ENCODE measurements at regions not wholly inside any gene's neighbourhood (a gene's known extent, or its start where the extent isn't known, plus 50 kb on each side); places are given as distances from the start of the nearest gene placed in this dataset.

- TF ChIP-seq CTCF (IDR thresholded peaks at IDR 0.05; ENCODE audit: low read length, missing control alignments): no peak
- no peak for DNase-seq (ENCODE audit: low read depth)
- H3K4me3 ChIP-seq (replicated peaks; ENCODE audit: low read depth, low read length): no peak overlapping the region
Measured at GRCh38 chr7:42315103-42315502, 78.1 kb upstream of the GLI3 start.

GRCh38 chr7:42314696-42315095, 77.7 kb upstream of the GLI3 start:
- no peak for TF ChIP-seq CTCF (IDR thresholded peaks at IDR 0.05; ENCODE audit: low read length, missing control alignments)
- peak; percentile 9 for DNase-seq (ENCODE audit: low read depth)
- no peak overlapping the region for H3K4me3 ChIP-seq (replicated peaks; ENCODE audit: low read depth, low read length)

- no peak for DNase-seq (ENCODE audit: low read depth)
Measured at GRCh38 chr7:42311195-42311594, 74.2 kb upstream of the GLI3 start.

GRCh38 chr7:42292991-42293521, 56.0 kb upstream of the GLI3 start:
- no peak for TF ChIP-seq CTCF (IDR thresholded peaks at IDR 0.05; ENCODE audit: low read length, missing control alignments)
- no peak for DNase-seq (ENCODE audit: low read depth)
- H3K4me3 ChIP-seq (replicated peaks; ENCODE audit: low read depth, low read length): no peak overlapping the region

More at GRCh38 chr7:42311195-42311594, 74.2 kb upstream of the GLI3 start:
- H3K4me3 ChIP-seq (replicated peaks; ENCODE audit: low read depth, low read length): no peak overlapping the region
- no peak for TF ChIP-seq CTCF (IDR thresholded peaks at IDR 0.05; ENCODE audit: low read length, missing control alignments)

- H3K4me3 ChIP-seq (replicated peaks; ENCODE audit: low read depth, low read length): no peak overlapping the region
- no peak for TF ChIP-seq CTCF (IDR thresholded peaks at IDR 0.05; ENCODE audit: low read length, missing control alignments)
- no peak for DNase-seq (ENCODE audit: low read depth)
Measured at GRCh38 chr7:42289473-42289872, 52.5 kb upstream of the GLI3 start.

Measured in fibroblast of pulmonary artery (primary cell).